ENCODE measurements at regions not wholly inside any gene's neighbourhood (a gene's known extent, or its start where the extent isn't known, plus 50 kb on each side); places are given as distances from the start of the nearest gene placed in this dataset.
"Not testable (repeated sequence)": the region's sequence is repeated elsewhere in the genome, so short reads cannot be mapped to it uniquely, and the experiment has no call there.

GRCh38 chr4:72938516-72938915 is 131.0 kb downstream of the COX18 start:
- no peak for DNase-seq (ENCODE audit: low spot score)

- DNase-seq (ENCODE audit: low spot score) = no peak
Measured at GRCh38 chr4:72935462-72935861, 134.1 kb downstream of the COX18 start.

- no peak for DNase-seq (ENCODE audit: low spot score)
Measured at GRCh38 chr4:72933029-72933428, 136.5 kb downstream of the COX18 start.

GRCh38 chr4:72931346-72931745 is 138.2 kb downstream of the COX18 start:
- no peak for DNase-seq (ENCODE audit: low spot score)

GRCh38 chr4:72929596-72930274 is 139.8 kb downstream of the COX18 start:
- DNase-seq (ENCODE audit: low spot score) = not testable (repeated sequence)

GRCh38 chr4:72924814-72925213 is 144.7 kb downstream of the COX18 start:
- DNase-seq (ENCODE audit: low spot score) = no peak

GRCh38 chr4:72919937-72920336 is 149.6 kb downstream of the COX18 start:
- no peak for DNase-seq (ENCODE audit: low spot score)

GRCh38 chr4:72919464-72919863 is 150.1 kb downstream of the COX18 start:
- DNase-seq (ENCODE audit: low spot score) = no peak

GRCh38 chr4:72918362-72918761 is 151.2 kb downstream of the COX18 start:
- DNase-seq (ENCODE audit: low spot score) = no peak

GRCh38 chr4:72911316-72911715 is 158.2 kb downstream of the COX18 start:
- DNase-seq (ENCODE audit: low spot score) = no peak

- DNase-seq (ENCODE audit: low spot score) = no peak
Measured at GRCh38 chr4:72909461-72909860, 160.1 kb downstream of the COX18 start.

GRCh38 chr4:72902354-72902753 is 167.2 kb downstream of the COX18 start:
- no peak for DNase-seq (ENCODE audit: low spot score)

- DNase-seq (ENCODE audit: low spot score) = no peak
Measured at GRCh38 chr4:72901553-72901952, 168.0 kb downstream of the COX18 start.

- no peak for DNase-seq (ENCODE audit: low spot score)
Measured at GRCh38 chr4:72900952-72901351, 168.6 kb downstream of the COX18 start.

- no peak for DNase-seq (ENCODE audit: low spot score)
Measured at GRCh38 chr4:72899621-72900020, 169.9 kb downstream of the COX18 start.

- DNase-seq (ENCODE audit: low spot score) = no peak
Measured at GRCh38 chr4:72899214-72899613, 170.3 kb downstream of the COX18 start.

GRCh38 chr4:72896515-72896914 is 173.0 kb downstream of the COX18 start:
- DNase-seq (ENCODE audit: low spot score) = no peak

- DNase-seq (ENCODE audit: low spot score) = no peak
Measured at GRCh38 chr4:72895408-72895807, 174.1 kb downstream of the COX18 start.

GRCh38 chr4:72893354-72894066 is 176.0 kb downstream of the COX18 start:
- DNase-seq (ENCODE audit: low spot score) = no peak

GRCh38 chr4:72888331-72888730 is 181.2 kb downstream of the COX18 start:
- DNase-seq (ENCODE audit: low spot score) = no peak

GRCh38 chr4:72887152-72887551 is 182.4 kb downstream of the COX18 start:
- no peak for DNase-seq (ENCODE audit: low spot score)

- DNase-seq (ENCODE audit: low spot score) = no peak
Measured at GRCh38 chr4:72886602-72887001, 182.9 kb downstream of the COX18 start.

GRCh38 chr4:72884225-72884624 is 185.3 kb downstream of the COX18 start:
- not testable (repeated sequence) for DNase-seq (ENCODE audit: low spot score)

- DNase-seq (ENCODE audit: low spot score) = no peak
Measured at GRCh38 chr4:72876946-72877345, 192.6 kb downstream of the COX18 start.

All from CD4-positive, alpha-beta T cell treated with Interleukin-2 at 100 ng/mL for 4 hours (primary cell).